GM12878 (cell line): ENCODE measurements at regions not wholly inside any gene's neighbourhood (a gene's known extent, or its start where the extent isn't known, plus 50 kb on each side); places are given as distances from the start of the nearest gene placed in this dataset.

Experiments used
- ATAC-seq: fragments of 200-7000 bp; cut with Tn5 transposase; 3 replicates; pipeline ENCODE4 v1.9.1; 2020; ENCODE audit warnings: mild to moderate bottlenecking, moderate library complexity
- BruUV-seq: library from RNA; stranded (reverse); fragments of 400-500 nt; replicated peaks from 2 replicates; lab custom pipeline; 2021; lab: Mats Ljungman, UMichigan
- CTCF ChIA-PET: fragments of 300-600 bp; sonication (Branson Sonifier 250); formaldehyde crosslinking; extraction: SDS; loops from one replicate; lab custom pipeline; 2021; ENCODE audit warnings: inconsistent platforms; lab: Yijun Ruan, JAX
- POLR2A ChIA-PET: fragments of 350-600 bp; formaldehyde crosslinking; extraction: SDS; loops from one replicate; lab custom pipeline; 2021; ENCODE audit warnings: inconsistent platforms; lab: Charles Lee
- RAD21 ChIA-PET: fragments of 300-600 bp; sonication (Branson Sonifier 250); formaldehyde crosslinking; loops from one replicate; lab custom pipeline; 2023; ENCODE audit warnings: antibody characterized with exemption; ENCODE audit not compliant: unreplicated experiment; lab: Charles Lee
- SMC1A ChIA-PET: fragments of 300-600 bp; sonication (Branson Sonifier 250); formaldehyde crosslinking; loops from one replicate; lab custom pipeline; 2023; ENCODE audit not compliant: unreplicated experiment, uncharacterized antibody; lab: Charles Lee
- DNase-seq: peaks from one replicate; pipeline ENCODE4 v3.0.0-alpha.2; 2011; ENCODE audit warnings: low read depth, low spot score
- FAIRE-seq: peaks from 3 replicates; lab custom pipeline; 2011; peaks lifted over from hg19 to GRCh38; lab: Jason Lieb, UNC
- H2AFZ ChIP-seq: 2 replicates; pipeline ENCODE4 v1.6.0; 2011; ENCODE audit warnings: low read depth, low read length, control low read depth; ENCODE audit not compliant: control insufficient read depth
- H3K27ac ChIP-seq: 2 replicates; pipeline ENCODE4 v1.5.1; 2011; ENCODE audit warnings: control low read depth; ENCODE audit not compliant: control insufficient read depth, insufficient read depth
- H3K27me3 ChIP-seq, 2 experiments: replicated peaks in 1 of 2; 2 replicates each; pipeline versions ENCODE4 v1.6.0 to v1.6.1; 2011; ENCODE audit warnings: low read length in 1 of 2; ENCODE audit not compliant: control insufficient read depth in 2 of 2, insufficient read depth in 2 of 2
- H3K36me3 ChIP-seq, 2 experiments: 2 replicates each; pipeline ENCODE4 v1.5.1; 2011; ENCODE audit warnings: low read length in 1 of 2; ENCODE audit not compliant: control insufficient read depth in 2 of 2, insufficient read depth in 2 of 2
- H3K4me1 ChIP-seq: 2 replicates; pipeline ENCODE4 v1.6.1; 2011; ENCODE audit warnings: mild to moderate bottlenecking, low read length, moderate library complexity, mixed read lengths; ENCODE audit not compliant: control insufficient read depth, insufficient read depth
- H3K4me2 ChIP-seq: 2 replicates; pipeline ENCODE4 v1.6.0; 2011; ENCODE audit warnings: control low read depth; ENCODE audit not compliant: control insufficient read depth, insufficient read depth
- H3K4me3 ChIP-seq: fragments of 200-600 bp; sonication (generic); 2 replicates; pipeline ENCODE4 v1.5.1; 2016
- H3K79me2 ChIP-seq: 2 replicates; pipeline ENCODE4 v1.6.0; 2011; ENCODE audit warnings: low read length; ENCODE audit not compliant: control insufficient read depth, insufficient read depth
- H3K9ac ChIP-seq: 2 replicates; pipeline ENCODE4 v1.8.0; 2011; ENCODE audit warnings: low read length, control low read depth, mixed read lengths; ENCODE audit not compliant: control insufficient read depth, insufficient read depth
- H3K9me3 ChIP-seq: replicated peaks from 3 replicates; pipeline ENCODE4 v1.5.1; 2011; ENCODE audit warnings: mild to moderate bottlenecking, low read length; ENCODE audit not compliant: control insufficient read depth, insufficient read depth
- H4K20me1 ChIP-seq: 2 replicates; pipeline ENCODE4 v1.6.0; 2011; ENCODE audit not compliant: control insufficient read depth, insufficient read depth
- CREB1 ChIP-seq: IDR thresholded peaks from 2 replicates; pipeline ENCODE4 v1.6.1; 2012; ENCODE audit warnings: low read depth, mild to moderate bottlenecking, inconsistent platforms
- GATAD2B ChIP-seq: fragments of 450-650 bp; conservative IDR thresholded peaks from 2 replicates; pipeline ENCODE4 v1.6.1; 2017; ENCODE audit warnings: low read depth, mild to moderate bottlenecking, moderate library complexity
- PML ChIP-seq: IDR thresholded peaks from 2 replicates; pipeline ENCODE4 v1.6.1; 2012; ENCODE audit warnings: low read length, inconsistent platforms
- POLR2AphosphoS2 ChIP-seq: IDR thresholded peaks from 2 replicates; pipeline ENCODE4 v1.6.1; 2011; ENCODE audit warnings: low read depth, mild to moderate bottlenecking, low read length, improper control_type of control experiment, moderate library complexity
- WGBS: methylation state at CpG from one replicate; pipeline ENCODE4 v1.1.6; 2016; ENCODE audit warnings: low lambda C conversion rate; ENCODE audit not compliant: insufficient replicate concordance, insufficient coverage; ENCODE audit errors: missing lambda C conversion rate; 5-methylcytosine and 5-hydroxymethylcytosine counted together
- in situ Hi-C: fragments of 300-500 bp; cut with MboI; formaldehyde crosslinking; loops from 9 replicates; pipeline ENCODE4 v1.14.3; 2018; ENCODE audit warnings: mixed read lengths
- intact Hi-C: fragments of 100-400 bp; cut with micrococcal nuclease; formaldehyde crosslinking; loops from one replicate; pipeline ENCODE4 v1.14.2; 2022; ENCODE audit not compliant: unreplicated experiment
- TF ChIP-seq, protein P1 (sequence below): fragments of 450-650 bp; IDR thresholded peaks from 2 replicates; pipeline ENCODE4 v1.6.1; 2017; ENCODE audit warnings: mild to moderate bottlenecking, low read depth, inconsistent platforms; ENCODE audit not compliant: poor library complexity, severe bottlenecking

DNA sequence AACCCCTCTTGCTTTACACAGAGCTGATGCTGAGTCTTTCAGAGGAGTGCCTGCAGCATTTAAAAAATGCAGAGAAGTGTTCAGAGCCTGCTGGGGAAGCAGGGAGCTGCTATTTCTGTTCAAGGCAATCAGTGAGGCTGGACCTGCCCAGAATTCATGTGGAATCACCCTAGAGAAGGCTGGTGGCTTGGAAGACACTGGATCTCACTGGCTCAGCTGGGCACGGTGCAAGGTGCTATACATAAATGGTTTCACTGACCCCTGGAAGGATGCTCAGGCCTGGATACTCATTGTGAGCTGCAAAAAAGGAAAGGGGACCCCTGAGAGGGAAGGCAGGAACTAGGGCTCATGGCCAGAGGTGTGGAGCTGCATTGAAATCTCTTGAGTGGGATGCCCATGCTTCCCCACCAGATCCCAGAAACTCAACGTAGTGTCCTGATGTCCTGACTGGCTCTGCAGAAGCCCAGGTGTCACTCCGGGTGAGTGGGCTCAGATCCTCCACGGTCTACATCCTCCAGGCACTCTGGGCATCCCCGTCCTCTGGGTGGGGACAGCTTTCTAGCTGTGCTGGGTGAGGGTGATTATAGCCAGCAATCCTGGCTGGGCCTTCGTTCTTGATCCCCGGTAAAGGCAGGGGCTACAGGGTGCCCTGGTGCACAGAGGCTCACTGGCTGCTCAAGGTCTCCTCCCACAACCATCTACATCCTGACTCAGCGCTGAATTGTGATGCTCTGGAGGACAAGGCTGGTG, 77.2 kb upstream of the TNS3 start:
- WGBS: 48% methylated on average over 8 of the region's 8 CpGs

DNA sequence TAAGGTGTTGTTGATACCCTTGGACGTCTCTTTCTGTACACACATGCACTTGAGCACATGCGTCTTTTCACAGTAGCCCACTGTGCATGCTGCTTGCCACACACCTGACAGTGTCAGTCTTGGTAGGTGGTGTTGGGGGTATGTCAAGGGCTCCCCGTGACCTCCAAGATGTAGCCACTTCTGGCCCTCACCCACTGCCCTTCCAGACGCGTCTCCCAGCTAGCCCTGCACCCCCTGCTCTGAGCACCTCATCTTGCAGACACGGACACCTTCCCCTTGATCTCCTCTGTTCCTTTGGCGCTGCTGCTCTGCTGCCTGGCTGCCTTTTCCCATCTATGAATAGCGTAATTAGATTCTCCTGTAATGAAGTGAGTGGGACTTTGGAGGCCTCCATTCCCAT, 75.2 kb upstream of the TNS3 start:
- in situ Hi-C loops: no loop called here
- Histone ChIP-seq H3K27ac (no peak overlapping the region), H3K27me3 (no peaks in the 10 kb centered on the region), H3K9me3 (no peaks in the 10 kb centered on the region), H3K79me2 (no peaks in the 10 kb centered on the region), H3K9ac (no peak overlapping the region), H2AFZ (no peak overlapping the region), H3K36me3 (no peaks in the 10 kb centered on the region), H3K4me1 (peaks cover 12% of the 10 kb centered on the region), H3K4me3 (no peak overlapping the region)
- intact Hi-C loops: no loop called here
- ChIA-PET POLR2A (no interaction called here), CTCF (no interaction called here), SMC1A (no interaction called here), RAD21 (no interaction called here)
- no peak for DNase-seq
- no TSS peak for BruUV-seq
- WGBS: 45% methylated on average over 8 of the region's 8 CpGs
- no peak for ATAC-seq
- no peak for FAIRE-seq
- no peak for TF ChIP-seq PML
- TF ChIP-seq POLR2AphosphoS2: no peak
- TF ChIP-seq GATAD2B: no peak
- no peak for TF ChIP-seq CREB1
- TF ChIP-seq, all 136 proteins: peak for 0
- Histone ChIP-seq H4K20me1 (no peaks in the 10 kb centered on the region), H3K4me2 (no peak overlapping the region)

More for the DNA sequence above, 77.2 kb upstream of the TNS3 start:
- ATAC-seq: no peak
- Histone ChIP-seq H3K79me2 (no peaks in the 10 kb centered on the region), H3K4me1 (peaks cover 12% of the 10 kb centered on the region), H3K27ac (no peak overlapping the region), H3K4me3 (no peak overlapping the region), H3K4me2 (no peak overlapping the region), H4K20me1 (no peaks in the 10 kb centered on the region), H3K27me3 (no peaks in the 10 kb centered on the region), H3K9ac (no peak overlapping the region), H3K36me3 (no peaks in the 10 kb centered on the region), H2AFZ (no peak overlapping the region), H3K9me3 (no peaks in the 10 kb centered on the region)
- no TSS peak for BruUV-seq
- FAIRE-seq: no peak
- SMC1A ChIA-PET: interaction anchor here (1.0 kb wide), 1 partner anchor 9 kb away, joined by 3 read pairs; no protein-coding TSS in a partner anchor
- TF ChIP-seq, protein P1, sequence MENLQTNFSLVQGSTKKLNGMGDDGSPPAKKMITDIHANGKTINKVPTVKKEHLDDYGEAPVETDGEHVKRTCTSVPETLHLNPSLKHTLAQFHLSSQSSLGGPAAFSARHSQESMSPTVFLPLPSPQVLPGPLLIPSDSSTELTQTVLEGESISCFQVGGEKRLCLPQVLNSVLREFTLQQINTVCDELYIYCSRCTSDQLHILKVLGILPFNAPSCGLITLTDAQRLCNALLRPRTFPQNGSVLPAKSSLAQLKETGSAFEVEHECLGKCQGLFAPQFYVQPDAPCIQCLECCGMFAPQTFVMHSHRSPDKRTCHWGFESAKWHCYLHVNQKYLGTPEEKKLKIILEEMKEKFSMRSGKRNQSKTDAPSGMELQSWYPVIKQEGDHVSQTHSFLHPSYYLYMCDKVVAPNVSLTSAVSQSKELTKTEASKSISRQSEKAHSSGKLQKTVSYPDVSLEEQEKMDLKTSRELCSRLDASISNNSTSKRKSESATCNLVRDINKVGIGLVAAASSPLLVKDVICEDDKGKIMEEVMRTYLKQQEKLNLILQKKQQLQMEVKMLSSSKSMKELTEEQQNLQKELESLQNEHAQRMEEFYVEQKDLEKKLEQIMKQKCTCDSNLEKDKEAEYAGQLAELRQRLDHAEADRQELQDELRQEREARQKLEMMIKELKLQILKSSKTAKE: no peak
- POLR2A ChIA-PET: no interaction called here
- RAD21 ChIA-PET: no interaction called here
- intact Hi-C loops (no loop called here), in situ Hi-C loops (no loop called here)
- no peak for DNase-seq
- CTCF ChIA-PET: no interaction called here
